ENCODE measurements at regions not wholly inside any gene's neighbourhood (a gene's known extent, or its start where the extent isn't known, plus 50 kb on each side); places are given as distances from the start of the nearest gene placed in this dataset.

DNA sequence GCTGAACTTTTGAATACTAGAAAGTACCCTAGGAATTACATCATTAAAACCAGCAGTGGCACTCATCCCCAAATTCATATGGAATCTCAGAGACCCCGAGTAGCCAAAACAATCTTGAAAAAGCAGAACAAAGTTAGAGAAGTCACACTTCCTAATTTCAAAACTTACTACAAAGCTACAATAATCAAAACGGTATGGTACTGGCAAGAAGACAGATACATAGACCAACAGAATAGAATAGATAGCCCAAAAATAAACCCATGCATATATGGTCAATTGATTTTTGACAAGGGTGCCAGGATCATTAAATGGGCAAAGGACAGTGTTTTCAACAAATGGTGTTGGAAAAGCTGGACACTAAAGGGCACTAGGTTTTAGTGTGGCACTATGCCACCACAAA, 176.0 kb upstream of the NDUFV2 start:
- TF ChIP-seq, protein P1, sequence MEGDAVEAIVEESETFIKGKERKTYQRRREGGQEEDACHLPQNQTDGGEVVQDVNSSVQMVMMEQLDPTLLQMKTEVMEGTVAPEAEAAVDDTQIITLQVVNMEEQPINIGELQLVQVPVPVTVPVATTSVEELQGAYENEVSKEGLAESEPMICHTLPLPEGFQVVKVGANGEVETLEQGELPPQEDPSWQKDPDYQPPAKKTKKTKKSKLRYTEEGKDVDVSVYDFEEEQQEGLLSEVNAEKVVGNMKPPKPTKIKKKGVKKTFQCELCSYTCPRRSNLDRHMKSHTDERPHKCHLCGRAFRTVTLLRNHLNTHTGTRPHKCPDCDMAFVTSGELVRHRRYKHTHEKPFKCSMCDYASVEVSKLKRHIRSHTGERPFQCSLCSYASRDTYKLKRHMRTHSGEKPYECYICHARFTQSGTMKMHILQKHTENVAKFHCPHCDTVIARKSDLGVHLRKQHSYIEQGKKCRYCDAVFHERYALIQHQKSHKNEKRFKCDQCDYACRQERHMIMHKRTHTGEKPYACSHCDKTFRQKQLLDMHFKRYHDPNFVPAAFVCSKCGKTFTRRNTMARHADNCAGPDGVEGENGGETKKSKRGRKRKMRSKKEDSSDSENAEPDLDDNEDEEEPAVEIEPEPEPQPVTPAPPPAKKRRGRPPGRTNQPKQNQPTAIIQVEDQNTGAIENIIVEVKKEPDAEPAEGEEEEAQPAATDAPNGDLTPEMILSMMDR (IDR thresholded peaks at IDR 0.05), result no peak
- TF ChIP-seq POLR2AphosphoS5 (IDR thresholded peaks at IDR 0.05) (no peak), POLR2A (IDR thresholded peaks at IDR 0.05) (no peak)
- H3K36me3 ChIP-seq, result no peaks in the 10 kb centered on the region
- intact Hi-C loops (cut with DNase I; ENCODE audit: low total_unique reads), result no loop called here
- no peak overlapping the region for H3K27ac ChIP-seq
- no peaks in the 10 kb centered on the region for H3K4me1 ChIP-seq
- H3K4me3 ChIP-seq, result no peak overlapping the region
- peaks cover 8 to 16% of the 10 kb centered on the region in 2 donors for H3K9me3 ChIP-seq
- DNase-seq (ENCODE audit: low spot score in 2 of 2), result no peak
- H3K27me3 ChIP-seq, result no peaks in the 10 kb centered on the region

DNA sequence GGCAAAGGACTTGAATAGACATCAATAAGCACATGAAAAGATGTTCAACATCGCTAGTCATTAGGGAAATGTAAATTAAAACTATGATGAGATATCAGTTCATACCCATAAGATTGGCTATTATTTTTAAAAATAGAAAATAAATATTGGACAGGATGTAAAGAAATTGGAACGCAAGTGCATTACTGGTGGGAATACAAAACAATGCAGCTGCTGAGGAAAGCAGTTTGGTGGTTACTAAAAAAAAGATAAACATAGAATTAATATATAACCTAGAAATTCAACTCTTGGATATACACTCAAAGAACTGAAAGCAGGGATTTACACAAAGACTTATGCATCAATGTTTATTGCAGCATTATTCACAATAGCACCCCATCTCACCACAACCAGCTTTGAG, 174.5 kb upstream of the NDUFV2 start:
- intact Hi-C loops (cut with DNase I; ENCODE audit: low total_unique reads), result no loop called here
- Histone ChIP-seq H3K27me3 (no peaks in the 10 kb centered on the region), H3K27ac (no peak overlapping the region), H3K4me1 (no peaks in the 10 kb centered on the region), H3K9me3 (peaks cover 8 to 16% of the 10 kb centered on the region in 2 donors), H3K36me3 (no peaks in the 10 kb centered on the region), H3K4me3 (no peak overlapping the region)
- TF ChIP-seq POLR2A (IDR thresholded peaks at IDR 0.05) (no peak), POLR2AphosphoS5 (IDR thresholded peaks at IDR 0.05) (no peak)
- TF ChIP-seq, protein P1 (IDR thresholded peaks at IDR 0.05), result no peak
- no peak for DNase-seq (ENCODE audit: low spot score in 2 of 2)

DNA sequence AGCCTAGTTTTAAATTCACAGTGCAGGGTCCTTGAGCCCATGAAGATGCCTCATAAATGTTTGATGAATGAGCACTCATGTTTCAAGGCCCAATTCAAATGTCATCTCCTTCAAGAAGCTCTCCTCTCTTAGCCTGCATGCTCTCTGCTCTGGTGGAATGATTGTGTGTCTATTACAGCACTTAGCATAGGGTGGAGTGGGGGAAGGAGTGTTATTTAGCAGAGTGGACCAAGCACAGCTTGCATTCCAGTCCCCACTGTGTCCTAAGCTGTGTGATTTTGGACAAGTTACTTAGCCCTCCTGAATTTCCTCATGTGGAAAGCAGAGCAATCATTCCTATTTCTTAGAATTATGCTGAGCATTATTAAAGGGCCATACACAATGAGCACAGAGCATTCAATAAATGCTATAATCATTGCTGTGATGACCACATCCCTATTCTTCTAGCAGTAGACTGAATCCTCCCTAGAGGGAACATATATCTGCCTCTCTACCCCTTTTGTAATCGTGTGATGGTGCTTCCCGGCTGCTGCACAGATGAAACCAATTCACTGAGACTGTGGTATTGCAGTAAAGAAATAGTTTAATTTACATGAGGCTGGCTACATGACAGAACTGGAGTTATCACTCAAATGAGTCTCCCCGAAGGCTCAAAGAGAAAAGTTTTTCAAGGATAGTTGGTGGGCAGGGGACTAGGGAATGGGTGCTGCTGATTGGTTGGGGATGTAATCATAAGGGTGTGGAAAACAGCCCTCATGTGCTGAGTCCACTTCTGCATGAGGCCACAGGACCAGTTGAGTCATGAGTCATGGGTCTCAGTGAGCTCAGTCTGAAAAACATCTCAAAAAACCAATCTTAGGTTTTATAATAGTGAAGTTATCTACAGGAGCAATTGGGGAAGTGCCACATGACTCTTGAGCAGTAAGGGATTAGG, 173.4 kb upstream of the NDUFV2 start:
- no peak for DNase-seq (ENCODE audit: low spot score in 2 of 2)
- peaks cover 0 to 2% of the 10 kb centered on the region in 2 donors for H3K4me1 ChIP-seq
- no peaks in the 10 kb centered on the region for H3K27me3 ChIP-seq
- no peak overlapping the region for H3K27ac ChIP-seq
- peaks cover 8 to 16% of the 10 kb centered on the region in 2 donors for H3K9me3 ChIP-seq
- H3K4me3 ChIP-seq, result no peak overlapping the region
- H3K36me3 ChIP-seq, result no peaks in the 10 kb centered on the region
- intact Hi-C loops (cut with DNase I; ENCODE audit: low total_unique reads), result no loop called here
- no peak for TF ChIP-seq POLR2A (IDR thresholded peaks at IDR 0.05)
- TF ChIP-seq, protein P1 (IDR thresholded peaks at IDR 0.05), result no peak
- TF ChIP-seq POLR2AphosphoS5 (IDR thresholded peaks at IDR 0.05), result no peak

DNA sequence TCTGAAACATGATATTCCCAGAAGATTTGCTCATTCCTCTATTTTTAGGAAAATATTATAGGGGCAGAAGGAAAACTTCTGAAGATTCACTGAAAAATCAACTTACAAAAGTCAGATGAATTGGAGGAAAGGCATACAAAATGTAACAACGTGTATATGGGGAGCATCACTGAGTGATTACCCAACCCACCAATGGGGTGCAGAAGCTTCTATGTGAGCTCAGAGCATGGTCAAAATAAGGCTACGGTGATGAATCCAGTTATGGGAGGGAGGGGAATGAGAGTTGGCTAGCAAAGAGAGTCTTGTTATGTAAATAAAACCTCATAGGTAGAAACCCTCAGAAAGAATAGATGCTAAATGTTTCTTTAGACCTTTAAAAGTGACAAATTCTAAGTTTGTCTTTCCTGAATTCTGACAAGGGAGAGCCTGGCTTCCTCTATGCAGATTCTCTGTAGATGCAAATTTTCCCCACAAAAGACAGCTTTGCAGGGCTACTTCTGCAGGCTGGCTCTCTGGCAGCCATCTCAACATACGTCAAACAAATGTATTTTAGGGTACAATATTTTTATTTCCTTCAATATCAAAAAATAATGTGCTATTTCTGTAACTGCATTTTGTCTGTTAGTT, 171.4 kb upstream of the NDUFV2 start:
- no peak overlapping the region for H3K27ac ChIP-seq
- peaks cover 6 to 13% of the 10 kb centered on the region in 2 donors for H3K9me3 ChIP-seq
- no peaks in the 10 kb centered on the region for H3K27me3 ChIP-seq
- intact Hi-C loops (cut with DNase I; ENCODE audit: low total_unique reads), result no loop called here
- peaks cover 0 to 2% of the 10 kb centered on the region in 2 donors for H3K4me1 ChIP-seq
- H3K4me3 ChIP-seq, result no peak overlapping the region
- no peak for DNase-seq (ENCODE audit: low spot score in 2 of 2)
- H3K36me3 ChIP-seq, result no peaks in the 10 kb centered on the region
- TF ChIP-seq POLR2A (IDR thresholded peaks at IDR 0.05), result no peak
- TF ChIP-seq POLR2AphosphoS5 (IDR thresholded peaks at IDR 0.05), result no peak
- TF ChIP-seq, protein P1 (IDR thresholded peaks at IDR 0.05), result no peak

DNA sequence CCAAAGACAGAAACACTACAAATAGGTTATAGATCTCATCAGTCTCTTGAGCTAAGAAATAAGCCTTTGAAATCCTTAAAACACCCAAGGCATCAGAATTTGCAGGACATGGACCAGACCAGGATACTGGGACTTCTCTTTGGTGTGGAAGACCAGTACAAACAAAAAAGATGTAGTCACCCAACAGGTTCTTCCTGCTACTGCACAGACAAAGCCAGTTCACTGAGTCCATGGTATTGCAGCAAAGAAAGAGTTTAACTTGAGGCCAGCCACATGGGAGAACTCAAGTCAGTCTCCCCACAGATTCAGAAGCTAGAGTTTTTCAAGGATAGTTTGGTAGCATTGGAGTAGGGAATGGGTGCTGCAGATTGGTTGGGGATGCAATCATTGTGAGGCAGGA, 169.6 kb upstream of the NDUFV2 start:
- no peak overlapping the region for H3K27ac ChIP-seq
- no peak overlapping the region for H3K4me3 ChIP-seq
- H3K9me3 ChIP-seq, result peaks cover 0 to 6% of the 10 kb centered on the region in 2 donors
- no peaks in the 10 kb centered on the region for H3K36me3 ChIP-seq
- DNase-seq (ENCODE audit: low spot score in 2 of 2), result no peak
- TF ChIP-seq POLR2A (IDR thresholded peaks at IDR 0.05) (no peak), POLR2AphosphoS5 (IDR thresholded peaks at IDR 0.05) (no peak)
- TF ChIP-seq, protein P1 (IDR thresholded peaks at IDR 0.05), result no peak
- peaks cover 2% of the 10 kb centered on the region in 2 donors for H3K4me1 ChIP-seq
- no peaks in the 10 kb centered on the region for H3K27me3 ChIP-seq
- intact Hi-C loops (cut with DNase I; ENCODE audit: low total_unique reads), result no loop called here

Measured in breast epithelium (tissue), 4 donors.